LNCaP clone FGC (cell line): ENCODE measurements at regions not wholly inside any gene's neighbourhood (a gene's known extent, or its start where the extent isn't known, plus 50 kb on each side); places are given as distances from the start of the nearest gene placed in this dataset.

Experiments
- DNase-seq: peaks from one replicate; pipeline ENCODE4 v3.0.0-alpha.2; 2011; ENCODE audit warnings: low read depth
- H3K4me3 ChIP-seq: 2 replicates; pipeline ENCODE4 v1.5.1; 2011; ENCODE audit warnings: mild to moderate bottlenecking, low read depth, low read length, control low read depth
- TF ChIP-seq, protein P1 (sequence below): IDR thresholded peaks from 2 replicates; pipeline ENCODE4 v1.5.1; 2012; ENCODE audit warnings: mild to moderate bottlenecking; ENCODE audit not compliant: control insufficient read depth, insufficient read depth; ENCODE audit errors: extremely low read depth

DNA sequence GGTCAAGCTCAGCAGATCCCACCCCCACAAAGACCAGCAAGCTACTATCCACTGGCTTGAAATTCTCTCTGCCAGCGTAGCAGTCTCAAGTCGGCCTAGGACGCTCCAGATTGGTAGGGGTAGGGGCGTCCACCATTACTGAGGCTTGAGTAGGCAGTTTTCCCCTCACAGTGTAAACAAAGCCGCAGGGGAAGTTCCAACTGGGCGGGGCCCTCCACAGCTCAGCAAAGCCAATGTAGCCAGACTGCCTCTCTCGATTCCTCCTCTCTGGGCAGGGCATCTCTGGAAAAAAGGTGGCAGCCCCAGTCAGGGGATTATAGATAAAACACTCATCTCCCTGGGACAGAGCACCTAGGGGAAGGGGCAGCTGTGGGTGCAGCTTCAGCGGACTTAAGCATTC is 1064.9 kb upstream of the TENM4 start:
- no peak for DNase-seq
- TF ChIP-seq, protein P1, sequence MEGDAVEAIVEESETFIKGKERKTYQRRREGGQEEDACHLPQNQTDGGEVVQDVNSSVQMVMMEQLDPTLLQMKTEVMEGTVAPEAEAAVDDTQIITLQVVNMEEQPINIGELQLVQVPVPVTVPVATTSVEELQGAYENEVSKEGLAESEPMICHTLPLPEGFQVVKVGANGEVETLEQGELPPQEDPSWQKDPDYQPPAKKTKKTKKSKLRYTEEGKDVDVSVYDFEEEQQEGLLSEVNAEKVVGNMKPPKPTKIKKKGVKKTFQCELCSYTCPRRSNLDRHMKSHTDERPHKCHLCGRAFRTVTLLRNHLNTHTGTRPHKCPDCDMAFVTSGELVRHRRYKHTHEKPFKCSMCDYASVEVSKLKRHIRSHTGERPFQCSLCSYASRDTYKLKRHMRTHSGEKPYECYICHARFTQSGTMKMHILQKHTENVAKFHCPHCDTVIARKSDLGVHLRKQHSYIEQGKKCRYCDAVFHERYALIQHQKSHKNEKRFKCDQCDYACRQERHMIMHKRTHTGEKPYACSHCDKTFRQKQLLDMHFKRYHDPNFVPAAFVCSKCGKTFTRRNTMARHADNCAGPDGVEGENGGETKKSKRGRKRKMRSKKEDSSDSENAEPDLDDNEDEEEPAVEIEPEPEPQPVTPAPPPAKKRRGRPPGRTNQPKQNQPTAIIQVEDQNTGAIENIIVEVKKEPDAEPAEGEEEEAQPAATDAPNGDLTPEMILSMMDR: no peak
- no peak overlapping the region for H3K4me3 ChIP-seq

GRCh38 chr11:80503990-80504389 is 1063.2 kb upstream of the TENM4 start:
- DNase-seq: no peak
- TF ChIP-seq, protein P1: no peak

GRCh38 chr11:80502511-80502910 is 1061.7 kb upstream of the TENM4 start:
- DNase-seq: no peak
- TF ChIP-seq, protein P1: no peak
- H3K4me3 ChIP-seq: no peak overlapping the region

More at GRCh38 chr11:80503990-80504389, 1063.2 kb upstream of the TENM4 start:
- H3K4me3 ChIP-seq: no peak overlapping the region

- no peak overlapping the region for H3K4me3 ChIP-seq
- TF ChIP-seq, protein P1: no peak
- DNase-seq: no peak
Observed at GRCh38 chr11:80495116-80495515, 1054.3 kb upstream of the TENM4 start.

- no peak overlapping the region for H3K4me3 ChIP-seq
- no peak for DNase-seq
- TF ChIP-seq, protein P1: no peak
Observed at GRCh38 chr11:80487952-80488351, 1047.1 kb upstream of the TENM4 start.

GRCh38 chr11:80486678-80487077 is 1045.8 kb upstream of the TENM4 start:
- no peak overlapping the region for H3K4me3 ChIP-seq
- DNase-seq: no peak
- TF ChIP-seq, protein P1: no peak

DNA sequence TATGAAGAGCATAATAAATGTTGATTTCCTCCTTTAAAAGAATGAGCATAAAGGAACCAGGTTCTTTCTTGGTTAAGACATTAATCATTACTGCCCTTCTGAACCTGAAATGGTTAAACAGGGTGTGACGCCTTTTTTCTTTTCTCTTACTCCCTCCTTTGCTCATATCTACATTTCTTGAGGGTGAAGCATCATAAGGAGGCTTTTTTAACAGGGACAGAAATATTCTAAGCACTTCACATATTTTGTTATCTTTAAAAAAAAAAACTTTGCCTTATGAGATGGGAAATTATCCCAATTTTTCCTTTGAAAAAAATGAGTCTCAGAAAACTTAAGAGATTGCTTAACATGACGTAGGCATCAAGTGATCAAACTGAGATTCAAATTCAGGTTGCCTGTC is 1036.3 kb upstream of the TENM4 start:
- TF ChIP-seq, protein P1: no peak
- H3K4me3 ChIP-seq: no peak overlapping the region
- no peak for DNase-seq
